Erythroblast (primary cell): ENCODE measurements at regions not wholly inside any gene's neighbourhood (a gene's known extent, or its start where the extent isn't known, plus 50 kb on each side); places are given as distances from the start of the nearest gene placed in this dataset.

Experiments used
- GATA1 ChIP-seq: IDR thresholded peaks from 2 replicates; pipeline ENCODE4 v1.6.1; 2011; ENCODE audit warnings: low read depth, mild to moderate bottlenecking, control low read depth, low read length, moderate library complexity
- POLR2A ChIP-seq: IDR thresholded peaks from 2 replicates; pipeline ENCODE4 v1.6.1; 2011; ENCODE audit warnings: mild to moderate bottlenecking, low read length

GRCh38 chr3:64299206-64299605 is 73.9 kb upstream of the PRICKLE2 start:
- TF ChIP-seq POLR2A (no peak), GATA1 (no peak)
